ENCODE measurements at regions not wholly inside any gene's neighbourhood (a gene's known extent, or its start where the extent isn't known, plus 50 kb on each side); places are given as distances from the start of the nearest gene placed in this dataset.

- no peak for DNase-seq (ENCODE audit: low read depth, low spot score)
- TF ChIP-seq CTCF (IDR thresholded peaks at IDR 0.05; ENCODE audit: extremely low read depth in 1 of 2, insufficient read depth in 1 of 2, low read depth in 1 of 2, low read length in 2 of 2) (no peak), FOS (IDR thresholded peaks at IDR 0.05; ENCODE audit: borderline replicate concordance, insufficient read depth, low read length) (no peak), EZH2 (IDR thresholded peaks at IDR 0.05; ENCODE audit: borderline replicate concordance, low read depth, low read length, severe bottlenecking) (no peak), GATA2 (IDR thresholded peaks at IDR 0.05; ENCODE audit: insufficient read depth, insufficient read length, low read depth, low read length) (no peak), POLR2AphosphoS5 (IDR thresholded peaks at IDR 0.05; ENCODE audit: insufficient read depth, low read depth, low read length) (no peak), POLR2A (IDR thresholded peaks at IDR 0.05; ENCODE audit: low read depth, low read length) (no peak), MYC (IDR thresholded peaks at IDR 0.05; ENCODE audit: low read depth, low read length) (no peak), JUN (IDR thresholded peaks at IDR 0.05; ENCODE audit: borderline replicate concordance, insufficient read depth, insufficient read length, low read depth) (no peak)
- TF ChIP-seq, protein P1, sequence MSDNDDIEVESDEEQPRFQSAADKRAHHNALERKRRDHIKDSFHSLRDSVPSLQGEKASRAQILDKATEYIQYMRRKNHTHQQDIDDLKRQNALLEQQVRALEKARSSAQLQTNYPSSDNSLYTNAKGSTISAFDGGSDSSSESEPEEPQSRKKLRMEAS (IDR thresholded peaks at IDR 0.05; ENCODE audit: insufficient read depth, insufficient read length) = no peak
- H3K4me2 ChIP-seq (ENCODE audit: insufficient read depth, low read length) = no peak overlapping the region
- no peak overlapping the region for H3K27ac ChIP-seq (ENCODE audit: insufficient read depth, low read depth, low read length)
- H3K4me1 ChIP-seq (ENCODE audit: control insufficient read depth, extremely low read depth, insufficient read depth, low read length) = no peaks in the 10 kb centered on the region
- H2AFZ ChIP-seq (ENCODE audit: low read depth, low read length) = no peak overlapping the region
- no peaks in the 10 kb centered on the region for H3K27me3 ChIP-seq (ENCODE audit: control insufficient read depth in 2 of 2, insufficient read depth in 2 of 2, low read length in 2 of 2)
- H3K4me3 ChIP-seq (replicated peaks in 1 of 3; ENCODE audit: insufficient read depth in 1 of 3, low read depth in 1 of 3, low read length in 3 of 3) = no peak overlapping the region
- intact Hi-C loops (cut with micrococcal nuclease) (loop anchor here (5.0 kb wide), 1 partner anchor 269 kb away; the partner anchor contains the start of gene TRPC3), dilution Hi-C loops (cut with MboI; ENCODE audit: extremely low pct_ligation_motif_present, low sequenced_read_pairs) (no loop called here)
- CTCF ChIA-PET = no interaction called here
- H4K20me1 ChIP-seq (replicated peaks; ENCODE audit: control insufficient read depth, extremely low read depth, insufficient read depth, low read length) = no peaks in the 10 kb centered on the region
- H3K79me2 ChIP-seq (ENCODE audit: control insufficient read depth, insufficient read depth, low read length) = no peaks in the 10 kb centered on the region
- no TSS peak for BruUV-seq (replicated peaks)
- peaks cover 2% of the 10 kb centered on the region in 2 experiments for H3K36me3 ChIP-seq (ENCODE audit: control insufficient read depth in 2 of 2, extremely low read depth in 1 of 2, insufficient read depth in 2 of 2, low read length in 2 of 2)
- POLR2A ChIA-PET = no interaction called here
- FAIRE-seq = no peak
- H3K9me3 ChIP-seq (replicated peaks; ENCODE audit: control insufficient read depth, insufficient read depth, low read length) = no peaks in the 10 kb centered on the region
- no peaks in the 10 kb centered on the region for H3K9me1 ChIP-seq (replicated peaks; ENCODE audit: control insufficient read depth, extremely low read depth, insufficient read depth, low read length)
- H3K9ac ChIP-seq (replicated peaks; ENCODE audit: extremely low read depth, insufficient read depth, low read length) = no peak overlapping the region
Measured at GRCh38 chr4:122221322-122221721, 69.2 kb downstream of the BLTP1 start.
